ENCODE measurements at regions not wholly inside any gene's neighbourhood (a gene's known extent, or its start where the extent isn't known, plus 50 kb on each side); places are given as distances from the start of the nearest gene placed in this dataset.
"Not testable (repeated sequence)": the region's sequence is repeated elsewhere in the genome, so short reads cannot be mapped to it uniquely, and the experiment has no call there.

DNA sequence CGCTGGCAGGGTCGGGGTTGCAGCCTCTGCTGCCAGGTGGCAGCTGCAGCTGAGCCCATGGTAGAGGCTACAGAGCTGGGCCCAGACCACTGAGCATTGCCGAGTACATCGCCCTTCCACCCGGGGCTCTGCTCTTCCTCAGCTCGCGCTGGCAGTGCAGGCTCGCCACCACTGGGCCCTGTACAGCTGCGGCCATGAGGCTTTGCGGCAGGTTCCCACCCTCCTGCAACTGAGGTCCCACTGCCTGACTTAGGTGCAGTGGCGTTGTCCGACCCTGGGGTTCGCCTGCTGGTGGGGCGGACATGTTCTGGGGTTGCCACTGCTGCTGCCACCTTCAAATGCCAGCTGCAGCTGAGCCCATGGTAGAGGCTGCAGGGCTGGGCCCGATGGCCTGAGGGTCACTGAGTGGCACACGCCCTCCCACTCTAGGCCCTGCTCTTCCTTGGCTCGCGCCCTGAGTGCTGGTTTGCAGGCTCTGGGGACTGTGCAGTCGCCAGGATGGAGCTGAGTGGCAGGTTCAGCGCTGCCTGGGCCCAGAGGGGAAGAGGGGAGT is 359.8 kb downstream of the FOXD4L6 start:
- DNase-seq; intact Hi-C loops (cut with DNase I); H3K4me1 ChIP-seq (ENCODE audit: control insufficient read depth in 2 of 3, insufficient read depth in 2 of 3, low read depth in 1 of 3, low read length in 3 of 3); FAIRE-seq; H3K36me3 ChIP-seq (ENCODE audit: control insufficient read depth in 2 of 3, insufficient read depth in 3 of 3, low read length in 3 of 3); H3K9me3 ChIP-seq (ENCODE audit: control insufficient read depth in 2 of 3, insufficient read depth in 1 of 3, low read length in 3 of 3); H3K27ac ChIP-seq (ENCODE audit: low read depth in 2 of 2, low read length in 2 of 2); H3K4me3 ChIP-seq (ENCODE audit: low read length in 3 of 3); H3K27me3 ChIP-seq (ENCODE audit: control insufficient read depth, insufficient read depth, low read length); H3K9ac ChIP-seq (ENCODE audit: low read length in 3 of 3): not testable (repeated sequence)

GRCh38 chr9:40768178-40768577 is 360.3 kb downstream of the FOXD4L6 start:
- H3K9ac ChIP-seq (ENCODE audit: low read length in 3 of 3); H3K9me3 ChIP-seq (ENCODE audit: control insufficient read depth in 2 of 3, insufficient read depth in 1 of 3, low read length in 3 of 3); H3K4me1 ChIP-seq (ENCODE audit: control insufficient read depth in 2 of 3, insufficient read depth in 2 of 3, low read depth in 1 of 3, low read length in 3 of 3); H3K4me3 ChIP-seq (ENCODE audit: low read length in 3 of 3); FAIRE-seq; H3K27ac ChIP-seq (ENCODE audit: low read depth in 2 of 2, low read length in 2 of 2); H3K27me3 ChIP-seq (ENCODE audit: control insufficient read depth, insufficient read depth, low read length); H3K36me3 ChIP-seq (ENCODE audit: control insufficient read depth in 2 of 3, insufficient read depth in 3 of 3, low read length in 3 of 3); intact Hi-C loops (cut with DNase I): not testable (repeated sequence)
- DNase-seq, result peak in 1 of 5 donors; percentile 48

DNA sequence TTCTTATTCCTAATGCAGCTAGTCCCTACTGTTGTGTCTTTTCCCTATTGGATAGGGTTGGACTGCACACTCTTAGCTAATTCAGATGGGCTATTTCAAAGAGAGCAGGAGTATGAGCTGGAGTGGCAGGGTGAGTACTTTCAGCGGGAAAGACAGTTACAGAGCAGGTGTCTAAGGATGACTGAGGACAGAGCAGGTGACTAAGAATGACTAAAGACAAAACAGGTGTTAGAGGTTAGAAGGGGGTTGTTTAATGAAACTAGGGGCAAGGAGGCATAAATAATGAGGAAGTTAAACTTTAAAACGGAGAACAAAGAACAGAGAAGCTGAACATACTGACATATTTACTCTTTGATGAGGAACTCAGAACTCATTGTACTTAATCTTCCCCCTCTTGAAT is 373.5 kb downstream of the FOXD4L6 start:
- intact Hi-C loops (cut with DNase I); FAIRE-seq; DNase-seq: not testable (repeated sequence)

GRCh38 chr9:40753288-40753687 is 375.2 kb downstream of the FOXD4L6 start:
- H3K27me3 ChIP-seq (ENCODE audit: control insufficient read depth, insufficient read depth, low read length); H3K36me3 ChIP-seq (ENCODE audit: control insufficient read depth in 2 of 3, insufficient read depth in 3 of 3, low read length in 3 of 3); H3K4me3 ChIP-seq (ENCODE audit: low read length in 3 of 3); H3K27ac ChIP-seq (ENCODE audit: low read depth in 2 of 2, low read length in 2 of 2); H3K9ac ChIP-seq (ENCODE audit: low read length in 3 of 3); intact Hi-C loops (cut with DNase I); FAIRE-seq; H3K4me1 ChIP-seq (ENCODE audit: control insufficient read depth in 2 of 3, insufficient read depth in 2 of 3, low read depth in 1 of 3, low read length in 3 of 3); DNase-seq; H3K9me3 ChIP-seq (ENCODE audit: control insufficient read depth in 2 of 3, insufficient read depth in 1 of 3, low read length in 3 of 3): not testable (repeated sequence)

More for the DNA sequence above, 373.5 kb downstream of the FOXD4L6 start:
- H3K36me3 ChIP-seq (ENCODE audit: control insufficient read depth in 2 of 3, insufficient read depth in 3 of 3, low read length in 3 of 3); H3K27me3 ChIP-seq (ENCODE audit: control insufficient read depth, insufficient read depth, low read length); H3K27ac ChIP-seq (ENCODE audit: low read depth in 2 of 2, low read length in 2 of 2); H3K9ac ChIP-seq (ENCODE audit: low read length in 3 of 3); H3K4me3 ChIP-seq (ENCODE audit: low read length in 3 of 3); H3K9me3 ChIP-seq (ENCODE audit: control insufficient read depth in 2 of 3, insufficient read depth in 1 of 3, low read length in 3 of 3); H3K4me1 ChIP-seq (ENCODE audit: control insufficient read depth in 2 of 3, insufficient read depth in 2 of 3, low read depth in 1 of 3, low read length in 3 of 3): not testable (repeated sequence)

DNA sequence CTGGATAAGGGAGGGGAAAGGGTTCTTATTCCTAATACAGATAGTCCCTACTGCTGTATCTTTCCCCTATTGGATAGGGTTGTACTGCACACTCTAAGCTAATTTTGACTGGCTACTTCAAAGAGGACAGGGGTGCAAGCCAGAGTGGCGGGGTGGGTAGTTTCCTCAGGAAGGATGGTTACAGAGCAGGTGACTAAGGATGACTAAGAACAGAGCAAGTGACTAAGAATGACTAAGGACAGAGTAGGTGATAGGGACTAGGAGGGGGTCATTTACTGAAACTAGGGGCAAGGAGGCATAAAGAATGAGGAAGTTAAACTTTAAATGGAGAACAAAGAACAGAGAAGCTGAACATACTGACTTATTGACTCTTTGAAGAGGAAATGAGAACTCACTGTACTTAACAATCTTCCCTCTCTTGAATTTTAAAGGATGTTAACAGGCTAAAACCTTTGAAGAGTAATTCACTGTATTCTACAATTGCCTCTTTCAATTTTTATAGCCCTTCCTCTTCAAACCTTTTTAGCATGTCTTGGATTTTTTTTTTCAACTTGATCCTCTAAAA is 381.5 kb downstream of the FOXD4L6 start:
- H3K4me3 ChIP-seq (ENCODE audit: low read length in 3 of 3); H3K9me3 ChIP-seq (ENCODE audit: control insufficient read depth in 2 of 3, insufficient read depth in 1 of 3, low read length in 3 of 3); H3K27me3 ChIP-seq (ENCODE audit: control insufficient read depth, insufficient read depth, low read length); H3K4me1 ChIP-seq (ENCODE audit: control insufficient read depth in 2 of 3, insufficient read depth in 2 of 3, low read depth in 1 of 3, low read length in 3 of 3); DNase-seq; intact Hi-C loops (cut with DNase I); H3K27ac ChIP-seq (ENCODE audit: low read depth in 2 of 2, low read length in 2 of 2); H3K36me3 ChIP-seq (ENCODE audit: control insufficient read depth in 2 of 3, insufficient read depth in 3 of 3, low read length in 3 of 3); FAIRE-seq; H3K9ac ChIP-seq (ENCODE audit: low read length in 3 of 3): not testable (repeated sequence)

All from kidney (tissue), 10 donors.